Fibroblast of mammary gland (primary cell): ENCODE measurements at regions not wholly inside any gene's neighbourhood (a gene's known extent, or its start where the extent isn't known, plus 50 kb on each side); places are given as distances from the start of the nearest gene placed in this dataset.

Source experiments
- DNase-seq: peaks from one replicate; pipeline ENCODE4 v3.0.0-alpha.2; 2010; ENCODE audit warnings: low read depth
- H3K4me3 ChIP-seq: 2 replicates; pipeline ENCODE4 v1.5.1; 2011; ENCODE audit warnings: low read depth, mild to moderate bottlenecking, low read length, moderate library complexity; ENCODE audit not compliant: control insufficient read depth
- CTCF ChIP-seq: conservative IDR thresholded peaks from 2 replicates; pipeline ENCODE4 v1.5.1; 2011; ENCODE audit warnings: low read depth, low read length, inconsistent platforms; ENCODE audit not compliant: control insufficient read depth, insufficient read depth

- no peak for TF ChIP-seq CTCF
- no peak for DNase-seq
- H3K4me3 ChIP-seq: no peak overlapping the region
These were observed 62.0 kb upstream of the DSG1 start for GRCh38 chr18:31255953-31256352.

GRCh38 chr18:31258789-31259188 is 59.2 kb upstream of the DSG1 start:
- no peak for DNase-seq
- no peak overlapping the region for H3K4me3 ChIP-seq
- no peak for TF ChIP-seq CTCF

- TF ChIP-seq CTCF: no peak
- H3K4me3 ChIP-seq: no peak overlapping the region
- DNase-seq: no peak
These were observed 56.0 kb upstream of the DSG1 start for GRCh38 chr18:31261792-31262582.

- no peak for TF ChIP-seq CTCF
- no peak overlapping the region for H3K4me3 ChIP-seq
- DNase-seq: no peak
These were observed 50.0 kb upstream of the DSG1 start for GRCh38 chr18:31267823-31268481.
